A673 (cell line): ENCODE measurements at regions not wholly inside any gene's neighbourhood (a gene's known extent, or its start where the extent isn't known, plus 50 kb on each side); places are given as distances from the start of the nearest gene placed in this dataset.

ENCODE experiments used
- BruUV-seq: library from RNA; stranded (reverse); fragments of 400-500 nt; replicated peaks from 2 replicates; lab custom pipeline; 2021; lab: Mats Ljungman, UMichigan
- CTCF ChIA-PET: fragments of 300-600 bp; sonication (Branson Sonifier 250); formaldehyde crosslinking; loops from one replicate; lab custom pipeline; 2022; ENCODE audit warnings: antibody characterized with exemption; lab: Charles Lee
- POLR2A ChIA-PET: fragments of 300-600 bp; sonication (Branson Sonifier 250); formaldehyde crosslinking; loops from one replicate; lab custom pipeline; 2022; ENCODE audit warnings: antibody characterized with exemption; ENCODE audit not compliant: low non-redundant PET; lab: Charles Lee
- DNase-seq: peaks from one replicate; pipeline ENCODE4 v3.0.0-alpha.2; 2015; ENCODE audit warnings: low spot score
- H3K27ac ChIP-seq: fragments of 200-600 bp; sonication (generic); 2 replicates; pipeline ENCODE4 v1.5.1; 2016; ENCODE audit warnings: mixed run types, low read depth, mild to moderate bottlenecking, mixed read lengths, antibody characterized with exemption, low read length; ENCODE audit not compliant: poor library complexity, severe bottlenecking
- H3K27me3 ChIP-seq: fragments of 200-600 bp; sonication (generic); replicated peaks from 2 replicates; pipeline ENCODE4 v1.6.1; 2017; ENCODE audit warnings: mixed run types, low read depth, mild to moderate bottlenecking, mixed read lengths, antibody characterized with exemption, low read length; ENCODE audit not compliant: insufficient read depth, poor library complexity
- H3K36me3 ChIP-seq: fragments of 200-600 bp; sonication (generic); 2 replicates; pipeline ENCODE4 v1.6.1; 2016; ENCODE audit warnings: mixed run types, mild to moderate bottlenecking, mixed read lengths, antibody characterized with exemption, low read length; ENCODE audit not compliant: insufficient read depth, poor library complexity, severe bottlenecking
- H3K4me1 ChIP-seq: fragments of 200-600 bp; sonication (generic); 2 replicates; pipeline ENCODE4 v1.6.1; 2017; ENCODE audit warnings: mixed run types, mild to moderate bottlenecking, mixed read lengths, antibody characterized with exemption, low read length; ENCODE audit not compliant: insufficient read depth, poor library complexity, severe bottlenecking
- H3K4me3 ChIP-seq: fragments of 200-600 bp; sonication (generic); 2 replicates; pipeline ENCODE4 v1.5.1; 2016; ENCODE audit warnings: low read depth, mixed run types, mild to moderate bottlenecking, mixed read lengths, low read length; ENCODE audit not compliant: poor library complexity, severe bottlenecking
- H3K9me3 ChIP-seq: fragments of 200-600 bp; sonication (generic); 2 replicates; pipeline ENCODE4 v1.6.1; 2016; ENCODE audit warnings: mixed run types, low read depth, mild to moderate bottlenecking, mixed read lengths, antibody characterized with exemption, low read length; ENCODE audit not compliant: poor library complexity, severe bottlenecking
- CTCF ChIP-seq: fragments of 300-800, 200-600 bp; sonication (generic); conservative IDR thresholded peaks from 2 replicates; pipeline ENCODE4 v1.5.1; 2017; ENCODE audit warnings: low read depth, mild to moderate bottlenecking, antibody characterized with exemption, low read length, moderate library complexity, mixed read lengths
- EZH2 ChIP-seq: fragments of 200-600 bp; sonication (generic); IDR thresholded peaks from 2 replicates; pipeline ENCODE4 v1.6.1; 2017; ENCODE audit warnings: borderline replicate concordance, low read depth, mild to moderate bottlenecking, mixed read lengths, antibody characterized with exemption, low read length; ENCODE audit not compliant: poor library complexity, severe bottlenecking
- intact Hi-C: fragments of 100-400 bp; cut with micrococcal nuclease; formaldehyde crosslinking; loops from one replicate; pipeline ENCODE4 v1.10.0; 2022; ENCODE audit not compliant: unreplicated experiment

GRCh38 chr11:80843266-80843974 is 1402.6 kb upstream of the TENM4 start:
- H3K27ac ChIP-seq = no peak overlapping the region
- H3K4me3 ChIP-seq = no peak overlapping the region
- no TSS peak for BruUV-seq
- no peaks in the 10 kb centered on the region for H3K36me3 ChIP-seq
- H3K27me3 ChIP-seq = no peaks in the 10 kb centered on the region
- no peaks in the 10 kb centered on the region for H3K9me3 ChIP-seq
- intact Hi-C loops = no loop called here
- ChIA-PET CTCF (no interaction called here), POLR2A (no interaction called here)
- DNase-seq = no peak
- TF ChIP-seq EZH2 (no peak), CTCF (no peak)
- peaks cover 7% of the 10 kb centered on the region for H3K4me1 ChIP-seq

- Histone ChIP-seq H3K9me3 (no peaks in the 10 kb centered on the region), H3K27ac (no peak overlapping the region), H3K4me3 (no peak overlapping the region), H3K4me1 (peaks cover 17% of the 10 kb centered on the region), H3K36me3 (no peaks in the 10 kb centered on the region), H3K27me3 (no peaks in the 10 kb centered on the region)
- BruUV-seq = no TSS peak
- intact Hi-C loops = no loop called here
- TF ChIP-seq CTCF (no peak), EZH2 (no peak)
- CTCF ChIA-PET = no interaction called here
- DNase-seq = no peak
- POLR2A ChIA-PET = no interaction called here
Observed at GRCh38 chr11:80842246-80842645, 1401.4 kb upstream of the TENM4 start.

DNA sequence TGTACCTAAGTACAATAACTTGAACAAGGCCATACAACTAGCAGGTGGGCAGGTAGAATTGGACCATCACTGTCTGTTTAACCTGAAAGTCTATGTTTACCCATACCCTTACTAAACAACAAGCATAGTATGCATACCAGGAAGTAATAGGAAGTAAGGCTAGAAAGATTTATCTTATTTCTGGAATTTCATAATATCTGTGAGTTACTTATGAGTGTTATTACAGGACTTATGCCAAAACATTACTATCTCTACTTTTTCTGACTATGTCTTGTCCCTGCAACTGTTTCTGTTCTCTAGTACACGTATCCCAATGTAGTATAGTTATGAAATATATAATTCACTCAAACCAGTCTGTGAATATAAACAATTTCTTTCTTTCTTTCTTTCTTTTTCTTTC is 1400.8 kb upstream of the TENM4 start:
- BruUV-seq = no TSS peak
- no peak overlapping the region for H3K4me3 ChIP-seq
- no peaks in the 10 kb centered on the region for H3K9me3 ChIP-seq
- H3K4me1 ChIP-seq = peaks cover 20% of the 10 kb centered on the region
- no peak for DNase-seq
- ChIA-PET CTCF (no interaction called here), POLR2A (no interaction called here)
- intact Hi-C loops = no loop called here
- H3K36me3 ChIP-seq = no peaks in the 10 kb centered on the region
- no peaks in the 10 kb centered on the region for H3K27me3 ChIP-seq
- no peak overlapping the region for H3K27ac ChIP-seq
- TF ChIP-seq EZH2 (no peak), CTCF (no peak)
